ENCODE measurements at regions not wholly inside any gene's neighbourhood (a gene's known extent, or its start where the extent isn't known, plus 50 kb on each side); places are given as distances from the start of the nearest gene placed in this dataset.

DNA sequence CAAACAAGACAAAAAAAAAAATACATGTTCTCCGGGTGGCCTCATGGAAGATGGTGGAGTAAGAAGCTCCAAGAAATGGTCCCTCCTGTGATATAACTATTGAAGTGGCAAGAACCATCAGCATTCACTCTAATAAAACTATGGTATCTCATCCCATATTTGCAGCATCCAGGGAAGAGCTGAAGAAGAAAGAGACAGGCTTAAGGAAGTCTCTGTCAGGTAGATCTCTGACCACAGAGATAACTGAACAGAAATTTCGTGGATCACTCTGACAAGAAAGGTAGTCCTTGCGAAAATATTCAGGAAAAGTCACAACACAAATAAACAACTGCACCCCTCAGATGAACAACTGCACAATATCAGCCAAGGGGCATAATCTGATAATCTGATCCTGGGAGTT is 54.6 kb upstream of the IGLL5 start:
- H3K27me3 ChIP-seq (ENCODE audit: insufficient read depth, low read length) = peaks cover 8% of the 10 kb centered on the region
- H3K27ac ChIP-seq (ENCODE audit: low read depth, low read length) = no peak overlapping the region
- H2AFZ ChIP-seq (ENCODE audit: low read length) = no peak overlapping the region
- DNase-seq (ENCODE audit: insufficient read length, low spot score, missing footprints) = no peak
- TF ChIP-seq, protein P1, sequence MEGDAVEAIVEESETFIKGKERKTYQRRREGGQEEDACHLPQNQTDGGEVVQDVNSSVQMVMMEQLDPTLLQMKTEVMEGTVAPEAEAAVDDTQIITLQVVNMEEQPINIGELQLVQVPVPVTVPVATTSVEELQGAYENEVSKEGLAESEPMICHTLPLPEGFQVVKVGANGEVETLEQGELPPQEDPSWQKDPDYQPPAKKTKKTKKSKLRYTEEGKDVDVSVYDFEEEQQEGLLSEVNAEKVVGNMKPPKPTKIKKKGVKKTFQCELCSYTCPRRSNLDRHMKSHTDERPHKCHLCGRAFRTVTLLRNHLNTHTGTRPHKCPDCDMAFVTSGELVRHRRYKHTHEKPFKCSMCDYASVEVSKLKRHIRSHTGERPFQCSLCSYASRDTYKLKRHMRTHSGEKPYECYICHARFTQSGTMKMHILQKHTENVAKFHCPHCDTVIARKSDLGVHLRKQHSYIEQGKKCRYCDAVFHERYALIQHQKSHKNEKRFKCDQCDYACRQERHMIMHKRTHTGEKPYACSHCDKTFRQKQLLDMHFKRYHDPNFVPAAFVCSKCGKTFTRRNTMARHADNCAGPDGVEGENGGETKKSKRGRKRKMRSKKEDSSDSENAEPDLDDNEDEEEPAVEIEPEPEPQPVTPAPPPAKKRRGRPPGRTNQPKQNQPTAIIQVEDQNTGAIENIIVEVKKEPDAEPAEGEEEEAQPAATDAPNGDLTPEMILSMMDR (IDR thresholded peaks at IDR 0.05; ENCODE audit: extremely low read depth, low read depth, low read length) = no peak
- H4K20me1 ChIP-seq (ENCODE audit: insufficient read depth, low read length) = no peaks in the 10 kb centered on the region
- H3K4me2 ChIP-seq (ENCODE audit: insufficient read depth, low read length) = no peak overlapping the region
- H3K79me2 ChIP-seq (ENCODE audit: insufficient read depth, low read length) = no peaks in the 10 kb centered on the region
- H3K4me1 ChIP-seq (ENCODE audit: insufficient read depth, low read length) = no peaks in the 10 kb centered on the region
- H3K36me3 ChIP-seq (ENCODE audit: insufficient read depth, low read length) = no peaks in the 10 kb centered on the region
- H3K9me3 ChIP-seq (ENCODE audit: low read depth, low read length) = no peaks in the 10 kb centered on the region
- no peak overlapping the region for H3K4me3 ChIP-seq (ENCODE audit: insufficient read depth, low read length)

DNA sequence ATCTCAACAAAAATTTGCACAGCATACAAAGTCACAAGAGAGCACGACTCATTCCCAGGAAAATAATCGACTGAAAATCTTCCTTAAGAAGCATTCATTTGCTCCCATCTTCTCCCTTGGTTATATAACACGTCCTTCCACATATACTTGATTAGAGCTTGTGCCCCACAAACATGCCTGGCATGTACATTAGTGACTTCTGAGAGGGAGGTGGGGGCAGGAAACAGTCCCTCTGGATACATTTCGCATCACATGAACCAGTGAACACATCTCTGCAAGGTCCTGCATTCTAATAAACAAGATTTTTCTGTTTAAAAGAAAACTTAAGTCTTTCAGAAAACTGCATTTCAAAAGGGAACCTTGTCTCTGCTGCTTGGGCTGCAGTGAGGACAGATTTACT is 54.1 kb upstream of the IGLL5 start:
- H3K36me3 ChIP-seq (ENCODE audit: insufficient read depth, low read length) = no peaks in the 10 kb centered on the region
- no peak overlapping the region for H3K27ac ChIP-seq (ENCODE audit: low read depth, low read length)
- no peak overlapping the region for H2AFZ ChIP-seq (ENCODE audit: low read length)
- no peak for DNase-seq (ENCODE audit: insufficient read length, low spot score, missing footprints)
- peaks cover 8% of the 10 kb centered on the region for H3K27me3 ChIP-seq (ENCODE audit: insufficient read depth, low read length)
- H4K20me1 ChIP-seq (ENCODE audit: insufficient read depth, low read length) = no peaks in the 10 kb centered on the region
- no peak overlapping the region for H3K4me2 ChIP-seq (ENCODE audit: insufficient read depth, low read length)
- H3K79me2 ChIP-seq (ENCODE audit: insufficient read depth, low read length) = no peaks in the 10 kb centered on the region
- no peaks in the 10 kb centered on the region for H3K4me1 ChIP-seq (ENCODE audit: insufficient read depth, low read length)
- H3K4me3 ChIP-seq (ENCODE audit: insufficient read depth, low read length) = no peak overlapping the region
- no peaks in the 10 kb centered on the region for H3K9me3 ChIP-seq (ENCODE audit: low read depth, low read length)
- TF ChIP-seq, protein P1 (IDR thresholded peaks at IDR 0.05; ENCODE audit: extremely low read depth, low read depth, low read length) = no peak

DNA sequence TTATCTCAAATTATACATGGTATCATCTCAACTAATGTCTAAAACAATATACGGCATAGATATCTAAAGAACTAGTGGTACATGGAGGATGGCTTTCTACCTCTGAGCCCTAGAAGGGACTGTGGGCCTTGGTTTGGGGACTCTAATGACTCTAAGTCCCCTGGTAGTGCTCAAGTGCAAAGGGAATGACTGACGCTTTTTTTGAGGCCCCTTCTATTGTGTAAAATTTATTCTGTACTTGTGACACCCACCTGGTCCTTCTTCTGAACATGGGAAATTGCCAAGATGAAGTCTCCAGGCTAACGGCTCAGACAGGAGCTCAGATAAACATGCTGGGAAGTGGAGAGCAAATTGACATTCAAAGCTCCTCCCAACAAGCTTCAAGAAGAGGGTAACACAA is 53.4 kb upstream of the IGLL5 start:
- DNase-seq (ENCODE audit: insufficient read length, low spot score, missing footprints) = no peak
- no peak overlapping the region for H3K27ac ChIP-seq (ENCODE audit: low read depth, low read length)
- no peaks in the 10 kb centered on the region for H4K20me1 ChIP-seq (ENCODE audit: insufficient read depth, low read length)
- H3K4me2 ChIP-seq (ENCODE audit: insufficient read depth, low read length) = no peak overlapping the region
- peaks cover 8% of the 10 kb centered on the region for H3K27me3 ChIP-seq (ENCODE audit: insufficient read depth, low read length)
- TF ChIP-seq, protein P1 (IDR thresholded peaks at IDR 0.05; ENCODE audit: extremely low read depth, low read depth, low read length) = no peak
- no peaks in the 10 kb centered on the region for H3K79me2 ChIP-seq (ENCODE audit: insufficient read depth, low read length)
- no peak overlapping the region for H3K4me3 ChIP-seq (ENCODE audit: insufficient read depth, low read length)
- no peak overlapping the region for H2AFZ ChIP-seq (ENCODE audit: low read length)
- H3K4me1 ChIP-seq (ENCODE audit: insufficient read depth, low read length) = no peaks in the 10 kb centered on the region
- no peaks in the 10 kb centered on the region for H3K36me3 ChIP-seq (ENCODE audit: insufficient read depth, low read length)
- no peaks in the 10 kb centered on the region for H3K9me3 ChIP-seq (ENCODE audit: low read depth, low read length)

DNA sequence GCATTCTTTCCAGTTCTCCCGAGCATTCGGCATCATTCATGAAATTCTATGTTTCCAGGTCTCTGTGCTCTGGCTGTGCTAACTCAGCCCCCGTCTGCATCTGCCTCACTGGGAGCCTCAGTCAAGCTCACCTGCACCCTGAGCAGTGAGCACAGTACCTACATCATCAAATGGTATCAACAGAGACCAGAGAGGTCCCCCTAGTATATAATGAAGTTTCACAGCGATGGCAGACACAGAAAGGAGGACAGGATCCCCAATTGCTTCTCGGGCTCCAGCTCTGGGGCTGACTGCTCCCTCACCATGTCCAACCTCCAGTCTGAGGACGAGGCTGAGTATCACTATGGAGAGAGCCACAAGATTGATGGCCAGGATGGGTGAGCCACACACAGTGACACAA is 52.8 kb upstream of the IGLL5 start:
- no peaks in the 10 kb centered on the region for H3K9me3 ChIP-seq (ENCODE audit: low read depth, low read length)
- H3K27ac ChIP-seq (ENCODE audit: low read depth, low read length) = no peak overlapping the region
- H3K36me3 ChIP-seq (ENCODE audit: insufficient read depth, low read length) = no peaks in the 10 kb centered on the region
- H2AFZ ChIP-seq (ENCODE audit: low read length) = no peak overlapping the region
- H3K4me1 ChIP-seq (ENCODE audit: insufficient read depth, low read length) = no peaks in the 10 kb centered on the region
- no peak overlapping the region for H3K4me3 ChIP-seq (ENCODE audit: insufficient read depth, low read length)
- no peaks in the 10 kb centered on the region for H4K20me1 ChIP-seq (ENCODE audit: insufficient read depth, low read length)
- no peak for DNase-seq (ENCODE audit: insufficient read length, low spot score, missing footprints)
- H3K4me2 ChIP-seq (ENCODE audit: insufficient read depth, low read length) = no peak overlapping the region
- TF ChIP-seq, protein P1 (IDR thresholded peaks at IDR 0.05; ENCODE audit: extremely low read depth, low read depth, low read length) = no peak
- peaks cover 12% of the 10 kb centered on the region for H3K27me3 ChIP-seq (ENCODE audit: insufficient read depth, low read length)
- no peaks in the 10 kb centered on the region for H3K79me2 ChIP-seq (ENCODE audit: insufficient read depth, low read length)
